GM19372 (cell line): ENCODE measurements at regions not wholly inside any gene's neighbourhood (a gene's known extent, or its start where the extent isn't known, plus 50 kb on each side); places are given as distances from the start of the nearest gene placed in this dataset.

Experiments
- ATAC-seq: cut with Tn5 transposase; IDR thresholded peaks from one replicate; pipeline ENCODE4 v1.9.1; 2021; ENCODE audit warnings: mild to moderate bottlenecking, low read depth, moderate library complexity; ENCODE audit not compliant: unreplicated experiment

GRCh38 chr13:105773863-105774538 lies 761.5 kb downstream of the EFNB2 start:
- no peak for ATAC-seq

DNA sequence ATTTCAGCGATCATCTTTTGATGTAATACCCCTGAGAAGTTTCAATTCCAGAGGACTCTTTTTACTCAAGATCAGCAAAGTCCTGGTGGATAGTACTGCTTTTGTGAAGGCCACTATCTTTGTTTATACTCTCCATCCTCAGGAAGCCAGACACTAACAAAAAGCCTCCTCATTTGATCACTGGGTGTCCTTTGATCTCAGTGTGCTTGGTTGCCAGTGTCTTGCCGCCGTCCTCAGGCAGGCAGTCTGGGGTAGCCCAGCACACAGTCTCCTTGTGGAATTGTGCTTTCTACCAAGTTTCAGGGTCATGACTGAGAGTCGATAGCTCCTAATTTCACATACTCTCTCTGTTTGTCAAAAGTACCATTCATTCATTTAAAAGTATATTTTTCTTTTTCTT lies 762.2 kb downstream of the EFNB2 start:
- ATAC-seq: no peak

DNA sequence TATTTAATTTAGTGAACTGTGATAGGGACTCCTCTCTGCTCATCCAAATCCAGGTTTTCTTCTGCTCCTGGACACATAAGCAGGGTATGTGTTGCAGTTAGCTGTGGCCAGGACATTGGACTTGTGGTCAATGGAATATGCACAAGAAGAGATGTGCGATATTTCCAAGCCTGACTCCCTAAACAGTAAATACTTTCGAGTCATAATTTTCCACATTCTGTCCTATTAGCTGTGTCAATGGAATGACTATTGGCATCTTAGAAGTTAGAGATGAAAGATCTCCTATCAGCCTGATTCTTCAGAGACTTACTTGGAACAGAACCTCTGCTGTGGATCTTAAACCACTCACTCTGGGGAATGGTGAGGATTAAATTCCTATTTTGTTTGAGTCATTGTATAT lies 771.0 kb downstream of the EFNB2 start:
- ATAC-seq: no peak

DNA sequence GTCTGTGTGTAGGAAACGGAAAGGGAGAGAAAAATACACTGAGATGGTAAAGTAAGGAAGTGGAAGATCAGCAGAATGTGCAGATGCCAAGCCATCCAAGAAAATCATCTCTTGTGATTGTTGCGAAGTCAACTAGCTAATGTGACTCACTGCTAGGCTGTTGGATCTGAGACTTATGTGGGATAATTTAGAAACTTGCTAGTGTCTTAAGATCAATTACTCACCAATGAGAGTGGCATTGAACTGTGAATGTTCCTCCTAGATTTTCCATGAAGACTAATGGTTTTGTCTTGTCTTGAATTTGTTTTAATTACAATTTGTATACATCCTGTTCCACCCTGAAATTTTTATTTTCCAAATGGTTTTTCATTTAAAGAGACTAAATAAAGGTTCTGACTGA lies 771.6 kb downstream of the EFNB2 start:
- no peak for ATAC-seq

DNA sequence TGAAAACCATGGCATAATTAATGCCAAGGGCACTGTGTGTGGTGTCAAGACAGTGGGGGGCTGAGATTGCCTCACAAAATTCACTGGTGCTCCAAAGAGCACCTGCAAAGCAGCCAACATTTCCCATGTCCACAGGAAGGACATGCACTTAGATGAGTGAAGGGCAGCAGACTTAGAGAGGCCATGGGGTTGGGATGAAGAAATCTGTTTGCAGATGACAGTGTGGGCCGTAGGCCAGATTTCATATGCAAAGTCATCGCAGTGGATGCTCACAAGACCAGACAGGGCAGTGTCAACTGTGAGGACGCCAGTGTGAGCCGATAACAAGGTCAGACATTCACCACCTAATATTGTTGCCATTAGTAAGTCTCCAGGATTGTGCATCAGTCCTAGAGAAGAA lies 773.4 kb downstream of the EFNB2 start:
- ATAC-seq: no peak

DNA sequence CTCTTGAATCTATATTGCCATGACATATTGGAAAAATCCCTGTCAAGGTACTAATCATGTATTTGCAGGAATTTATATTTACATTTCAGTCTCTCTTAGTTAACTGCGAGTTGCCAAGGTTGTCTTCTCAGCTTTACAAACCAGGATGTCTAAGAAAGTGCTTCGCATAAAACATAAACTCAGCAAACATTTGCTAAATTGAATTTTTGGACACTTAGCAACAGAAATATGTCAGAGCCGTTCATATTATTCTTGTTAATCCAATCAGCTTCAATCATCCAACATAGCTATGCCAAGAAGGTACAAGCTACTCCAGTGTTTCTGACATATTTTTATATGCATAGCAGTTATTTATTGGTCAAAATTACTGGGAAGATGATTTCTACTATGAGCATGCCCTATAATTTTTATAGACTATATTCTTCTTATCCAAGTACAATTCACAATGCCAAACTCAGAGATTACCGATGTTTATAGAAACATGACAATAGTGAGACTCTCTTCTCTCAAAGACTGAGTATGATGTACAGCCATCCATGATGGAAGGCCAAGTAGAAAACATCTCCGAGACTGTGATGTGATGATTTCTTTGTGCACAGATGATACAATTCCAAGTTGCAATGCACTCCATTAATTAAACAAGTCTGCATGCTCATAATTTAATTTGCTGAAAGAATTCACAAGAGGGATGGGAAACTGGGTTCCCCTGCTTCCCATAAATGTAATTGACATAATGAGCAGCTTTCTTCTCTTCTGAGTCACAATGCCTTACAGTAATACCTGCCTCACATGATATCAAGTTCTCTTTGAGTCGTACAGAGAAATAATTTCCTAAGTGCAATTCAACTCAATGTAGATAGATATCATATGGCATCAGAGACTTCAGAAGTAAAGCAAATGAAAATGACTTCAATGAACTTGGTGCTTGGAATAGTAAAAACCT lies 776.3 kb downstream of the EFNB2 start:
- ATAC-seq: no peak

- no peak for ATAC-seq
Measured at GRCh38 chr13:105740739-105741138, 794.7 kb downstream of the EFNB2 start.

- no peak for ATAC-seq
Measured at GRCh38 chr13:105737688-105738087, 797.8 kb downstream of the EFNB2 start.

- no peak for ATAC-seq
Measured at GRCh38 chr13:105735281-105735680, 800.2 kb downstream of the EFNB2 start.

GRCh38 chr13:105732806-105733529 lies 802.5 kb downstream of the EFNB2 start:
- ATAC-seq: no peak

DNA sequence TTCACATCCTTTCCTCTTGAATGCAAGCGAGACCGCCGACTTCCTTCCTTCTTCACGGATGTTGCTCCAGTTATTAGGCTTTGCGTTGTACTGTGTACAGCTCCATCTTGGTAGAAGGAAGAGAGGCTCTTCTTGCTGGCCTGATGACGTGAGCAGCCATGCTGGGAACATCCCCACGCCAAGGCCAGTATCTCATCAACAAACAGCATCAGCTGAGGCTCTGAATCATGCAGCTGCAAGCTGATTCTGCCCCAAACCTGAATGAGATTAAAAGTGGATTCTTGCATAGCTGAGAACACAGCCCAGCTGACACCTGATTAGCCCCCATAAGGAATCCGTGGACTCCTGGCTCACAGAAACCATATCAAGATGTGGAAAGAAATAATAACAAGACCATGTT lies 809.6 kb downstream of the EFNB2 start:
- no peak for ATAC-seq

GRCh38 chr13:105721016-105721415 lies 814.4 kb downstream of the EFNB2 start:
- no peak for ATAC-seq

GRCh38 chr13:105719859-105720258 lies 815.6 kb downstream of the EFNB2 start:
- no peak for ATAC-seq

DNA sequence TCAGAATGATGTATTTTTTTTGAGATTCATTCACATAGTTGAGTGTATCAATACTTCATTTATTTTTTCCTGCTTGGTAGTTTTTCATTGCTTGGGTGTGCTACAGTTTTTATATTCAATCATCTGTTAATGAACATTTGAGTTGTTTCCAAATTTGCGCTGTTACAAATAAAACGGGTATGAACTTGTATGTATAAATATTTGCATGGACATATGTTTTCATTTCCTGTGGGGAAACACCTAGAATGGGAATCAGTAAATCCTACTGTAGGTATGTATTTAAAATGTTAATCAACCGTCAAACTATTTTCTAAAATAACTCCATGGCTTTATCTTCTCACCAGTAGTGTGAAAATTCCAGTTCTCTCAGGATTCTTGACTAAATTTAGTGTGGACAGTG lies 826.3 kb downstream of the EFNB2 start:
- ATAC-seq: no peak

- ATAC-seq: no peak
Measured at GRCh38 chr13:105703843-105704242, 831.6 kb downstream of the EFNB2 start.

DNA sequence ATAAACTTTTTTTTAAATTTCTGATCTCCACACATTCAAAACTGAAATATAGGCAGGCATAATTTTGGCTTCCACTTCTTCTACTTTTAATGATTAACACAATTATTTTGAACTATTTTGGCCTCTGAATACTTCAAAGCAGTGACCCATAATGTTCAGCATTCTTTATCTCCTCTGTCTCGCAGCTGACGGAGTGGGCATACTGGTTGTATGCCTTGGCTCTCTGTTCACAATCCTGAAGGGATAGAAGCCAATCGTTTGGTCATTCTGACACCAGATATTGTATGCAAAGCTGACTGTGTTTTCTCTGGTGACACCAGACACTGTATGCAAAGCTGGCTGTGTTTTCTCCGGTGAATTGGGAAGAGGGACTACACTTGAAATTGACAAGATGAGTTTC lies 833.0 kb downstream of the EFNB2 start:
- no peak for ATAC-seq

DNA sequence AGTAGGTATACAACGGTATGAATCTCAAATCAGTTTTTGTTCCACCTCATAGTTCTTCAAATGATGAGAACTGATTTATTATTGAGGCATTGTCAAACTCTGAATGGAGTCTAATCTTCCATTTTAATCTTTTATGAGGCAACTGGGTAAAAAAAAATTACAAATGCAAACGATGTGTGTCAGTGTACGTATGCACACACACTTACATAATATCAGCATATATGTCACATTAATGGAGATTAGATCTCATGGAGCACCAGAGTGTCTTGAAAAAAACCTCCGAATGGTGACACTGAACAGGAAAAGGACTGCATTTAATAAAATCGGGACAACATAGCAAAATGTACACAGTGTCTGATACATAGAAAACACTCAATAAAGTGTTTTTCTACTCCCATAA lies 842.7 kb downstream of the EFNB2 start:
- no peak for ATAC-seq

GRCh38 chr13:105684216-105684615 lies 851.2 kb downstream of the EFNB2 start:
- ATAC-seq: no peak

GRCh38 chr13:105679838-105680237 lies 855.6 kb downstream of the EFNB2 start:
- ATAC-seq: no peak

DNA sequence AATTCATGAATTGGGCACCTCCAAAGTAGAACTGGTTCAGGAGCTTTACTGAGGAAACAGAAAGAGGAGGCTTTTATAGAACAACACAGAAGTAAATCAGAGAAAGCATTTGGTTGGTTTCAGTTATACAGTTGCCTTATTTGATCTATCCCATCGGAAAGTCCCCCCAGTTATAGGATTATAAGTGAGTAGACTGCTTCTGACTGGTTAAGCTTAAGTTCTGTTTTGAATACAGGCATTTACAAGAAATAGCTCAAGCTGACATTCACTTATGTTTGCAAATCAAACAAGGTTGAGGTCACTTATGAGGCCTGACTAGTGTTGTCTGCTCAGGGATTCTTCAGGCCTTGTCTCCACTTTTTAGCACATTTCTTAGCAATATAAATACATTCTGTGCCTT lies 857.4 kb downstream of the EFNB2 start:
- no peak for ATAC-seq

DNA sequence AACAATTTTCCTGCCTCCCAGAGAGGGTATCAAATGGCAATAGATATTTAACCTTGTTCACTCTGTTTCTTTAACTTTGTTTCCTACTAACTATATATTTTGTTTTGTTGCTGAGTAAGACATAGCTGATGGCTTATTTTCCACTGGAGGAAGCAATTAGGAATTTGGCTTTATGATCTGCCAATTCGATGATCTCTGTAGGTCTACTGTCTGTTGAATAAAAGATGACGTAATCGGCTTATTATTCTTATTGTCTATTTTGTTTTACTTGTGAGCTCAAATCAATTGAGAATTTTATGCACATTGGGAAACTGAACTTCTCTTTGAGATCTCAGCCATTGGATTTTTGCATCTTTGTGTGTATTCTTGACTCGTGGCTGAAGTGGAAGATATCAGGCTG lies 862.6 kb downstream of the EFNB2 start:
- ATAC-seq: no peak
